GM12873 (cell line): ENCODE measurements at regions not wholly inside any gene's neighbourhood (a gene's known extent, or its start where the extent isn't known, plus 50 kb on each side); places are given as distances from the start of the nearest gene placed in this dataset.

Experiments
- CTCF ChIP-seq: IDR thresholded peaks from 2 replicates; pipeline ENCODE4 v1.5.1; 2012; ENCODE audit warnings: low read depth, mild to moderate bottlenecking, moderate library complexity, low read length, control low read depth; ENCODE audit not compliant: insufficient read depth; ENCODE audit errors: missing control alignments

- no peak for TF ChIP-seq CTCF
Observed at GRCh38 chr5:30479104-30479503, 714.4 kb upstream of the CDH6 start.

DNA sequence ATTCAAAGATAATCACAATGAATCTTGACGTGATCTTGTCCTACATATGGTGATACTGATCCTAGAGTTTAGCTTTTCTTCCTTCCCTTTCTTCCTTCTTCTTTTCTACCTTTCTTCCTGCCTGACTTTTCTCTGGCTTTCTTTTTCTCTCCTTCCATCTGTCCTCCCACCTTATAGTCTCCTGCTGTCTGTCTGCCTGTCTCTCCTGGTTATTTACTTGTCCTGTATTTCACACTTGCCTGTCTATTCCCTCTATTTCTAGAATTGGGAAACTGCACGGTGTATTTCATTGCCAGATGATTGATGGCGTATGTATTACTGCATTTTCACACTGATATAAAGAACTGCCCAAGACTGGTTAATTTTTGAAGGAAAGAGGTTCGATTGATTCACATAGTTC lies 718.1 kb upstream of the CDH6 start:
- no peak for TF ChIP-seq CTCF

GRCh38 chr5:30469691-30470090 lies 723.8 kb upstream of the CDH6 start:
- TF ChIP-seq CTCF, result no peak

GRCh38 chr5:30458681-30459080 lies 734.8 kb upstream of the CDH6 start:
- TF ChIP-seq CTCF, result no peak

DNA sequence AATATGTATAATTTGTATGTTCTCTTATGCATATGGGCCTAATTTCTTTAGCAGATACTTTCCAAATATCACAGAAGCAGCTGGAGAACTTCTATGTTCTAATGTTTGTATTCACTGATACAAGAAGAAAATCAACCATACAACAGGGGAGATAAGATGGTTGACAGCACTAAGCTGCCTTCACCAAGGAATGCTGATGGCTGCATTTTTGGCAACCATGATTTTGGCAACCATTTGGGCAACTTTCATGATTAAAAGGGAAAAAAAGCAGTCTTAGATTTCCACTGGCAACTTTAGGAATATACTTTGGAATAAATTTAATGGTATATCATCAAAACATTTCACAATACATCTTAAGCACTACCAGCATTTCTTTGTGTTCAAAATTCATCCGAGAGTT lies 740.3 kb upstream of the CDH6 start:
- no peak for TF ChIP-seq CTCF

DNA sequence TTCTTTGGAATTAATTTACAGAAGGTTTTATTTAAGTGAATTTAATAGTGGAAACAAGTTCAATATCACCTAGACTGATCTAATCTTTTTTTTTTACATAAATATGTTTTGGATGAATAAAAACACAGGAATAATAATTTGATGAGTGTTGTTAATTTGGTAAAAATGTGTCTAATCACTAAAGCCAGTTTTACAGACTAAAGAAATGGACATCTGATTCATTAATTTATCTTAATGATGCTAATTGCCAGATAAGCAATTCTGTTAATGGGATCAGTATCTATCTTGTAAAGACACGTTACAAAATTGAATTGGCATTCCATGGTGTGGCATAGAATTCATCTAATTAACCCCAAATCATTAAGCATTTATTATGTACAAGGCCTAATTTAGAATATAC lies 743.3 kb upstream of the CDH6 start:
- TF ChIP-seq CTCF, result no peak

DNA sequence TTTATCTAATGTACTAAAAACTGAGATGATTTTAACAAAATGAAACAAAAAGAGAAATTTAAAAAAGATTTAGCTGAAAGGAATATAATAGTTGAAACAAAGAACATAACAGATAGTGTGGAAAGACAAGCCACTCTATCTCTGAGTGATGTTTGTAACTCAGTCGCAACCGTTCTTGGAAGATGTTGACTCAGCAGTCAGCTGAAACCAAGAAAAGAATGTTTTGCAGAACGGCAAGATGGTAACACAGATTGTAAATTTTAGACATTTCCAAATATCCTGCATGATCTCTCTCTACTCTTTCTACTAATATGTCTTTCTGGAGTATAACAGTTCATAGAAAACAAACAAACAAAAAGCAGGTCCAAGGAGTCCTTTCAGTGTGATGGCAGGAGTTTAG lies 746.1 kb upstream of the CDH6 start:
- TF ChIP-seq CTCF, result no peak

DNA sequence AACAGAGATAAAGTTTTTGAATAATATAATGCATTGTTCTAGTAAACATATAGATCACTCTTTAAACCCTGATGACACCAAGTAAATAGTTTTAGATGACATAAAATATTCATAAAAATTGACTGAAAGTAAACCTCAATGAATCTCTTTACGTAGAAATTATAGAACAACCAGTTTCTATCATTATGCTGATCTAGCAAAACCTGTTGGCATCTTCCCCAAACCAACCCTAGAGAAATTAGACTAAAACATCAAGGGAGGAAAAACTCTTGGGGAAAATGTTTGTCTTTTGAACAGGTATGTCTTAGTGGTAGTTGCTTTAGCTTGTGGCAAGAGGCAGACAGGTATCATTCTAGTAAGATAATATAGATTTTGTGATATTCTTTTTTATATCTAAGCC lies 747.0 kb upstream of the CDH6 start:
- no peak for TF ChIP-seq CTCF
